Activated CD8-positive, alpha-beta memory T cell treated with anti-CD3 and anti-CD28 coated beads for 36 hours (primary cell): ENCODE measurements at regions not wholly inside any gene's neighbourhood (a gene's known extent, or its start where the extent isn't known, plus 50 kb on each side); places are given as distances from the start of the nearest gene placed in this dataset.

Experiments used
- CTCF ChIA-PET: fragments of 350-600 bp; sonication (Branson Sonifier 250); formaldehyde crosslinking; loops from one replicate; lab custom pipeline; 2021; ENCODE audit warnings: antibody characterized with exemption; lab: Charles Lee
- POLR2A ChIA-PET: fragments of 350-600 bp; sonication (Branson Sonifier 250); formaldehyde crosslinking; loops from one replicate; lab custom pipeline; 2021; ENCODE audit warnings: antibody characterized with exemption; lab: Charles Lee

DNA sequence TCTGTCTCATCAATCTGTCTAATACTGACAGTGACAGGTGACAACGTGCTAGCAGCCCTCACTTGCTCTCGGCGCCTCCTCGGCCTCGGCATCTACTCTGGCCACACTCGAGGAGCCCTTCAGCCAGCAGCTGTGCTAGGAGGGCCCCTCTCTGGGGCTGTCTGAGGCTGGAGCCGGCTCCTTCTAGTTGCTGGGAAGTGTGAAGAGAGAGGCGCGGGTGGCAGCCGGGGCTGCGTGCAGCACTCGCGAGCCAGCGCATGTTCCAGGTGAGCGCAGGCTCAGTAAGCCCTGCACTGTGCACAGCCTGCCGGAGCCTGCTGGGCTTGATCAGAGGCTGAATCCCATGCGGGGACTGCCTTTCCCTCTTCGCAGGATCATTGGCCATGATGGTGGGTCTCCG, 330.7 kb downstream of the CDH10 start:
- POLR2A ChIA-PET, result no interaction called here
- CTCF ChIA-PET, result no interaction called here

GRCh38 chr5:24320643-24321042, 324.1 kb downstream of the CDH10 start:
- POLR2A ChIA-PET, result no interaction called here
- CTCF ChIA-PET, result no interaction called here

- POLR2A ChIA-PET, result no interaction called here
- CTCF ChIA-PET, result no interaction called here
Observed at GRCh38 chr5:24325306-24325832, 319.4 kb downstream of the CDH10 start.

DNA sequence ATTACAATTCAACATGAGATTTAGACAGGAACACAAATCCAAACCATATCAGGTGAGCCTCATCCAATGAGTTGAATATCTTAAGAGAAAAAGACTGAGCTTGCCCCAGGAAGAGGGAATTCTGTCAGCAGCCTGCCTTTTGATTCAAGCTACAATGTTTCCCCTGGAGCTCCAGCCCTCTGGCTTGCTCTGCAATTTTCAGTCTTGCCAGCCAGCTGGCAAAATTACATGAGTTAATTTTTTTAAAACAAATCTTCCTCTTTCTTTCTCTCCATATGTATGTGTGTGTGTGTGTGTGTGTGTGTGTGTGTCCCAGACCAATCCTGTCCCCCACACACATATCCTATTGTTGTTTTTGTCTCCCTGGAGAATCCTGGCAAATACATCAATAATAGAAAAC, 313.2 kb downstream of the CDH10 start:
- POLR2A ChIA-PET, result no interaction called here
- CTCF ChIA-PET, result no interaction called here

DNA sequence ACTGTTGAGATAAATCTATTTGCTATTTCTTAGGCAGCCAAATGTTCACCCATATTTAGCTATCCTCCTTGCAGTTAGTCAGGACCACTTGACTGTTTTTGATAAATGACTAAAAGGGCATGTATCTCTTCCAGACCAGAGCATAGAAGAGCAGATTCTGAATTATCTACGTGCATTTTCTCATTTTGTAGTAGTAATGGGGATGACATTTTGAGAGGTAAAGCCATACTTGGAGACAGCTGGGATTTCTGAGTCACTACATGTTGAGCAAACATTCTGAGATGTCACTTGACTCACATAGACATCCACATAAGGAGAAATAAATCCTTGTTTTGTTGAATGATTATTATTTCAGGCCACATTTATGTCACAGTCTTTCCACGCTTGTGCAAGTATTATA, 297.6 kb downstream of the CDH10 start:
- CTCF ChIA-PET, result no interaction called here
- POLR2A ChIA-PET, result no interaction called here

- POLR2A ChIA-PET, result no interaction called here
- CTCF ChIA-PET, result no interaction called here
Observed at GRCh38 chr5:24351285-24351684, 293.5 kb downstream of the CDH10 start.

DNA sequence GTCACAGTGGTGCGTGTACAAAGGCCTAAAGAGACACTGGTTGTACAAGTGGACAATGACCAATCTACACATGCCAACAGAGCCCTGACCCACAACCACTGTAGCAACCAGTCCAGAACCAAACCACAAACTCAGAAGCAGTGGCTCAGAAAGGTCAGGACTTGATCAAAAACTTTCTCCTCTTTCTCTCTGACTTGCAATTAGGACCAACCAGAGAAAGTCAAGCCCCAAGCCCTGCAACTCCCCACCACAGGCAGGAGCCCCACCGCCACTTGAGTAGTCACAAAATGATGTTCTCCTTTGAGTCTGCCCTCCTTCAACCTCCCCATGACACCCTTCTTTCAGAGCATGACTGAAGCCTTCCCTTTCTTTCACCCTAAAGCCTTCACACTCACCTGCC, 291.8 kb downstream of the CDH10 start:
- ChIA-PET CTCF (no interaction called here), POLR2A (no interaction called here)

GRCh38 chr5:24353611-24354010, 291.2 kb downstream of the CDH10 start:
- ChIA-PET POLR2A (no interaction called here), CTCF (no interaction called here)

- ChIA-PET CTCF (no interaction called here), POLR2A (no interaction called here)
Observed at GRCh38 chr5:24363789-24364481, 280.8 kb downstream of the CDH10 start.

GRCh38 chr5:24364711-24365110, 280.1 kb downstream of the CDH10 start:
- ChIA-PET CTCF (no interaction called here), POLR2A (no interaction called here)

- CTCF ChIA-PET, result no interaction called here
- POLR2A ChIA-PET, result no interaction called here
Observed at GRCh38 chr5:24365406-24365805, 279.4 kb downstream of the CDH10 start.

- CTCF ChIA-PET, result no interaction called here
- POLR2A ChIA-PET, result no interaction called here
Observed at GRCh38 chr5:24367216-24367615, 277.6 kb downstream of the CDH10 start.

- ChIA-PET CTCF (no interaction called here), POLR2A (no interaction called here)
Observed at GRCh38 chr5:24368115-24368514, 276.7 kb downstream of the CDH10 start.

GRCh38 chr5:24376210-24376609, 268.6 kb downstream of the CDH10 start:
- CTCF ChIA-PET, result no interaction called here
- POLR2A ChIA-PET, result no interaction called here

GRCh38 chr5:24376616-24377015, 268.2 kb downstream of the CDH10 start:
- POLR2A ChIA-PET, result no interaction called here

GRCh38 chr5:24381861-24382489, 262.8 kb downstream of the CDH10 start:
- POLR2A ChIA-PET, result no interaction called here
- CTCF ChIA-PET, result no interaction called here

More at GRCh38 chr5:24376616-24377015, 268.2 kb downstream of the CDH10 start:
- CTCF ChIA-PET, result no interaction called here

GRCh38 chr5:24385070-24385469, 259.7 kb downstream of the CDH10 start:
- POLR2A ChIA-PET, result no interaction called here
- CTCF ChIA-PET, result no interaction called here

DNA sequence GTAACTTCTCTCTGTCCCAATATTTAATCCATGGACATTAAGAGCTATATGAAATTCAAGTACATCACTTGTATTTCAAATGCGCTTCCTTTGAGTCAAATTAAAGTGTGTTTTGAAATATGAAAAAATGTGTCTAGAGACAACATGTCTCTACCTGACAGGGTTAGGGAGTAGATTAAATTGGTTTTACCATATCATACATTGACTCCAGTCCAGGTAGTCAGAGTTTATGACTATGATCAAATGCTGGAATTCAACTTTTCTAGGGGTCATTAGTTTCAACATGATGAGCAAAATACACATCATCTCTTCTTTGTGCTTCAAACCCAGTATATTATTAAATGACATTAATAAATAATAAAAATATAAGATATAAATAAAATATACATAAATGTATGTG, 259.2 kb downstream of the CDH10 start:
- ChIA-PET POLR2A (no interaction called here), CTCF (no interaction called here)

DNA sequence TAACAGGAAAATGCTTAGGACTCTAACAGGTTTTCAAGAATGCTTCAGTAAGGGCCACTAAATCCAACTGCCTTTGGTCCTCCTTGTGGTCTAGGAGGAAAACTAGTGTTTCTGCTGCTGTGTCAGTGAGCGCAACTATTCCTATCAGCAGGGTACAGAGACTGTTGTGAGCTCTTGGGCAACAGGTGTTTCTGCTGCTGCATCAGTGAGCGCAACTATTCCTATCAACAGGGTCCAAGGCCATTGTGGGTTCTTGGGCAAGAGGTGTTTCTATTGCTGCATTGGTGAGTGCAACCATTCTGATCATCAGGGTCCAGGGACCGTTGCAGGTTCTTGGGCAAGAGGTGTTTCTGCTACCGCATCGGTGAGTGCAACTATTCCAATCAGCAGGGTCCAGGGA, 256.3 kb downstream of the CDH10 start:
- POLR2A ChIA-PET, result no interaction called here
- CTCF ChIA-PET, result no interaction called here

GRCh38 chr5:24389968-24390367, 254.8 kb downstream of the CDH10 start:
- POLR2A ChIA-PET, result no interaction called here
- CTCF ChIA-PET, result no interaction called here

GRCh38 chr5:24391816-24392215, 253.0 kb downstream of the CDH10 start:
- ChIA-PET CTCF (no interaction called here), POLR2A (no interaction called here)
